HG03558 (cell line): ENCODE measurements at regions not wholly inside any gene's neighbourhood (a gene's known extent, or its start where the extent isn't known, plus 50 kb on each side); places are given as distances from the start of the nearest gene placed in this dataset.

ENCODE experiments used
- ATAC-seq: cut with Tn5 transposase; IDR thresholded peaks from one replicate; pipeline ENCODE4 v1.9.1; 2021; ENCODE audit warnings: moderate number of reproducible peaks; ENCODE audit not compliant: unreplicated experiment; ENCODE audit errors: extremely low read depth

DNA sequence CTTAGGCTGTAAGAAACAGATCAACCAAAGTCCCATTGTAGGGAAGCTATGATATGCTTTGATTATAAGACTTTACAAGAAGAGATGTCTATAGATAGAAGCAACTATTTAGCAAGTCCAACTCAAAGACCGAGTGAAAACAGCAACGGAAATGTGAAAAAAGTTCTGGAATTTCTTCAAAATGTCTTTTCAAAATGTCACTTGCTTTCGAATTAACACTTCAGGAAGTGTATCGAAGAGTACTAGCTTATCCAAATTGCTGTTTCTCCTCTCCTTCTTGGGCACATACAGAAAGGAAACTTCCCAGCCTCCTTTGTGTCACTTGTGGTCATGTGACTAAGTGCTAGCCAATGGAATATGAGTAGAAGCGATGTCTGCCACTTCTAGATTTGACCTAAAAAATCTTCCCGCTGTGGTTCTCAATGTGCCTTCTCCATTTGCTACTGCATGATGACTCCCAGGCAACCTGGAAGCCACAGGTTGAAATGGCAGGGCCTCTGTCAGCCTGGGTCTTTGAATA, 89.9 kb downstream of the TSEN15 start:
- ATAC-seq = no peak

DNA sequence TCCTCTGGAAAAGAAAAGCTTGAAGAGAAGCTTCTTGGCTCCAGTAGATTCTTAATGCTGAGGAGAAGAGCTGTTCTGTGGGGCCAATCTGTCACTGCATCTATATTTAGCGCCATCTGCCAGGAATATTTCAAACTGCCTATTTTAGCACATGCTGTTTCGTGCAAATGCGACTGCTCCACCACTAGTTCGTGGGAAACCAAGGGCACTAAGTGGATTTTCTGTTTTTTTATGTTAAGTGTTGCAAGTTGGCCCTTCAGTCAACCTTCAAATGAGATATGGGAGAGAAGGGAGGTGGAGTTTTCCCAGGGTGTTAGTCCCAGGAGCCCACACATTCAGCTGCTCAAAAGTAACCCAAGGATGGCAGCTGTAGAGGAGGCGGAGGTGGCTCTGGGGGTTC, 91.9 kb downstream of the TSEN15 start:
- ATAC-seq = no peak

DNA sequence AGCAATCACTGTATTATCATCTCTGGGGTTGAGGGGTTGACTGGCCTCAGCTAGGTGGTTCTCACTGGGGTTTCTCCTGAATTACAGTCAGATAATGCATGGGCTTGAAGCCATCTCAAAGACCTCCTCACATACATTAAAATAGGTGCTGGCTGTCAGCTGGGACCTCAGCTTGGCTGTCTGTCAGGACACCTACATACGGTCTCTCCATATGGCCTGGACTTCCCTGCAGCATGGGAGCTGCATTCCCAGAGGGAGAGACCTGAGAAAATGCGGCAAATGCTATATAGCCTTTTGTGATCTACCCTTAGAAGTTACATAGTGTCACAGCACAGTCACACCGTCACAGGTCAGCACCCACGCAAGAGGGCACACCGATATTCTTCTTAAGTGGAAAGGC, 93.6 kb downstream of the TSEN15 start:
- ATAC-seq = no peak

DNA sequence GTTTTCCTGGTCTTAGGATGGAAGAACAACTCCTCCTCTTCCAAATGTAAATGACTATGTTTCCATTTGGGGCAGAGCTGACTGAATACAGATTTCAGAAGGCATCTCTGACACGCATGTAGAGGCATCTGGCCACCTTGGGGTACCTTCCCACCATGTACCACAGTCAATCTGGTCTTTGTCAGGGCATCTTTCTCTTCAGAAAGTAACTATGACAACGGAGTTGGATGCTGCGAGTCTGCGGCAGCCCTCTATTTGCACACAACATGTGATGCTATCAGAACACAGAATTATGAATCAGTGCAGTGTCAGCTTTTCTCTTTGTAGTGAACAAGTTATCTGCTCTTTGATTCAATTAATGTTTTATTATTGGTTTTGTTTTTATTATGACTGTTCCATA, 94.7 kb downstream of the TSEN15 start:
- no peak for ATAC-seq

DNA sequence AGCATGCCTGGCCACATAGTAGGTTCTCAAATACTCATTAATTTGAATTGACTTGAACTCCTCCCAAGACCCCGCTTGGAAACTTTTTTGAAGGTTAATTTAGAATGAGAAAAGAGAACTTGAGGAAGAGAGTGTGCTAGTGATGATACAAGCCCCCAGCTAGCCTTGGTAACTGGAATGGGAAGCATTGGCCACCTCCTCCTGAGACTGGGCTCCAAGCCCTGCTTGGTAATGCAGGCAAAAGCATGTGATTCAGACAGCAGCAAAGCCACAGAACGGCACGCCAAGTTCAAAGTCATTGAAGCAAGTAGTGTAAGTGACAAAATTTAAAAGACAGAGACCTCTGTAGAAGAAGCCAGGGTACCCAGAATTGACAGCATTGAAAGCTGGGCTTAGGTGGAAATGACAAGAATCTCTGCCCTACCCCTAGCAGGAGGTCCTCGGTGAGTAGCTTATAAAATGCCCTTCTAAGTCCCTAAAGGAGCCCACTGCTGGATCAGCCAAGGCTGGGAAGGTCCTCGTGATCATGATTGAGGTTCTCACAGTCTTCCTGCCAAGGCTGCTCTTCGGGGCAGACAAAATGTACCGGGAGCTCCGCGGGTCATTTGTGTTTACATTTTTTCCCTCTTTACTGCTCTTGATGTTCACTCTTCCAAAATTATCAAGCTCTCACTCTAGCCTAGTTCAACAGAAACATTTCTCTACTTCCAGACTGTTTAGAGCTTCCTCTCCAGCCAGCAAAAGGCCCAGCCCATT, 99.4 kb downstream of the TSEN15 start:
- no peak for ATAC-seq

DNA sequence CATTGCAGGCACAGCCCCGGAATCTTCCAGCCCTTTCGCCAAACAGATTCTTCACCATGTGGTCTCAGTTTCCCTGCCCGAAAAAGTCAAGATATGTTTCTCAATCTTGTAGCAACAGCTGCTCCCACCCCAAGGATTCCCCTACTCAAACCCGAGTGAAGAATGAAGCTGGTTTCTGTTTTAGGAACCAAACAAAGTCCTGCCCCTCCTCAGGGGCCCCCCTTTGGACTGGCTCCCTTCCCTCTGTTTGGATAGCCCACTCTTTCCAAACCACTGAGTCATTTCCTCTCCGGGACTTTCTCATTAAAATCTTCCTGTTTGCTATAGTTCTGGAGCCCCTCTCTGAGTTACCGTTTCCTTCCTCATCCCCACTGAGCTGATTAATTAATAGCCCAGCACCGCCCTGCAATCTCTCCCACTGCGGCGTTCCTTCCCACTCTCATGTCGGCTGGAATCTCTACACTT, 100.9 kb downstream of the TSEN15 start:
- ATAC-seq = no peak

DNA sequence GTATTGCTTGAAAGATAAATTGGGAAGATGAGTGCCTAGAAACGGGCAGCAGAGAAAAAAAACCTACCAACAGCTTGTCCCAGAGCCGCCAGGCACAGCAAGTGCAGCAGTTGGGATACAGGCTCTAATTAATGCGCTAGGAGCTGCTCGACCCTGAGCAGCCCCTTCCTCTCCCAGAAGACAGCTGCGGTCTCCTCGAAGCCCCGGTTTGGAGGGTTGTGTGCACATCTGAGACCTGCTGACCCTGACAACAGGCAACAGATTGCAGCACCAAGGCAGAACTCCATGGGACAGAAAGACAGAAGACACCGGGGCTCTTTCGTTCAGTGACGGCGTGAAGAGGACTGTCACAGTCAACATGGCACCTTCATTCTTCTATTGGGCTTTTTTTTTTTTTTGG, 101.4 kb downstream of the TSEN15 start:
- ATAC-seq = no peak

DNA sequence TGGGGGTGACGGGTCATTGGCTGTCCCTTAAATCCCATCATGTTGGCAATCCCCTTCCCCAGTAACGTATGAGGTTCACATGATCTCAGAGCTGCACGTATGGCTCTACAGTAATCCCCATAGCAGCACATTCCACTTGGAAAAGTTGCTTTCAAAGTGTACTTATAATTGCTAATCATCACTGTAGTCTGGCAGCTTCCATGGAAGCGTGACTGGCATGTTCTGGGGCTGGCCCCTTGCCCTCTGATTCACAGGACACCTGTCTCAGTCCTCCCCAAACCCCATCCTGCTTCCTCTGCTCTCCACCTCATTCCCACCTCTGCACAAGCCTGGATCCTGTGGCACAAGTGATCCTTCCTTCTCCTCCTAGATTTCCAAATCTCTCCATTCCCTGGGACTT, 102.2 kb downstream of the TSEN15 start:
- ATAC-seq = no peak

DNA sequence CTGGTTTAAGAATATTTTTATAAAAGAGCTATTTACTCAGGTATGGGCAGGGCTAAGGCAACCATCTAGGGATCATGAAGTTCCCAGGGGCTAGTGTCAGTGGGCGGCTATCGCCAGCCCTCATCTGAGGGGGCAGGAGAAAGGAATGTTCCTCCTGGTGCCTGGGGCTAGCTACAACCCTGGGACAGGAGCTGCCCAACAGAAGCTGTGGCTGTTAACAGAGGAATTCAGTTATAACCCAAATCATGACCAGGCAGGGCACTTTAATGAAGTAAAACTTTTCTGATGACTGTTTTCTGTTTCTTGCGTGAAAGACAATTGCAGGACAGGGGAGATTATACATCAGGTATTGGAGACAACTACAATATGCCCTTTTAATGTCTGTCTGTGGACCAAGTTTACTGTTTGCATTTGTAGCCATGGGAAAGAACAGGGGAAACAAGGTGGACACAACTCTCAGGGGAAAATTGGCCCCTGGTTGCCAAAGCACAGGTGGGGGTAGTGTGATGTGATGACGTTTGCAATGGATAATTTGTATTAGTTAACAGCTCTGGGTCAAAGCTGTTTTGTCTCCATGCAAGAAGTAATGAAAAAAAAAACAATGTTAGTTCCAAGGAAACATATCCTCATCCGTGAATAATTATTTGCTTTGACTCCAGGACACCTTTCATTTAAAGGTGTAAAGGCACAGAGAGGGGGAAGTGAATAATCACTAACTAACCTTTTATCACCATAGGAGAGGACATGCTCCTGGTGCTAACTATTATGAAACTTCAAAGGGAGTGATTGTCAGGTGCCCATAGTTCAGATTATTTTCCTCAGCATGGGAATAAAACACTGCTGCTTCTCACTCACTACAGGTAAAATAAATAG, 105.2 kb downstream of the TSEN15 start:
- ATAC-seq = no peak

DNA sequence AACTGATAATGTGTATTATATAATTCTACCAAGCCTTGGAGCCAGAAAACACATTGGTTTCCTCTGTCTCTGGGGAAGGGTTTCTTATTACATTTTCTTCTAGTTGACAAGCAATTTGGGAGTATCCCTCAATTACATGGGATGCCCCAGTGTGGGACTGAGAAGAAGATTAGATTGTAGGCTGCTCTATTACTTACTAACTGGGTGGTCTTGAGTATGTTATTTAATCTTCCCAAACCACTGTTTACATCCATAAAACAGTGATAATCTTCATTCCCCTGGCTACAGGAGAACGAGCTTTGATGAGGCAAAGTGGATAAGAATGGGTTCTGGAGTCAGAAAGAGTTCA, 105.8 kb downstream of the TSEN15 start:
- no peak for ATAC-seq

DNA sequence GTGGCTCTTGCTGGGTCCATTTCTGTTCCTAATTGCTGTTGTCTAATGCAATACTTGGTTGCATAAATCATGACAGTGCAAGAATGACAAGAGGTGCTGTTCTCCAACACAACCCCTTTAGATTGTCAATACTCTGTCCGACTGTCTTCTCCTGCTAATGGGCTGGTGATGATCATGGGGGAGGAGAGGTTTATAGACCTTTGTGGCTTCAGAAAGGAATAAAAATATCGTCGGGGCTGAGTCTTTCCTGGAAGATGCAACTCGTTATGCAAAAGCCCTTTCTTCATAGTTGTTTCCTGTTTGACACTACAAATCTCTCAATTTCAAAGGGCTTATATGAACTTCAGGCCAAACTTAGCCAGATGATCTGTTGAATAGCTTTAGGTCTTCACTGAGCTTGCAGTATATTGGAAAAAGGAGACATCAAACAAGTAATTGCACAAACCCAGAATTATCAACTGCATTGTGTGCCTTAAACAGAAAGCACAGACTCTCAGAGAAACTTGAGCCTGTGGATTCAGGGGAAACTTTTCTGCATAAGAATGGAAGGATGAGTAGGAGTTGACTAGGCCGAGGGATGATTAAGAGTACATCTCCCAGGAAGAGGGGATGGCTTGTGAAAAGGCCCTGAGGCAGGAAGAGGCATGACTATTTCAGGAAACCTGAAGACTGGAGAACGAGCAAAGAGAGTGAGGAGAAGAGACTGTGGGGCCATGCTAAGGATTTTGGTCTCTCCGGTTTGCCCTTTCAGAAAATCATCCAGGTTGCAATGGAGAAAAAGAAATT, 107.6 kb downstream of the TSEN15 start:
- ATAC-seq = no peak

DNA sequence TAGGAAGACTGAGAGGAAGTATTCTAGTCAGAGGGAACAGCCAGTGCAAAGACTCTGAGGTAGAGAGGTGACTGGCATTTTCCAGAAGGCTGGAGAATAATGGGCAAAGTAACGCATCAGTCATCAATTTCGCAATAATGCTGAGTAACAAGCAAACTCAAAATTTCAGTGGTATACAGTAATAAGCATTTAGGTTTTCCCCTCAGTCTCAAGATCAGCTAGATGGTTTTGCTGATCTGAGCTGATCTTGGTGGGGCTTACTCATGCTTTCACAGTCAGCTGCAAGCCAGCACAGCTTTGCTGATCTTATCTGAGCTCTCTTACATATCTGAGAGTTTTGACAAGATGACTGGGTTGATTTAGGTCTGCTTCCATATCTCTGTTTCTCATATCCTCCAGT, 108.7 kb downstream of the TSEN15 start:
- ATAC-seq = no peak

DNA sequence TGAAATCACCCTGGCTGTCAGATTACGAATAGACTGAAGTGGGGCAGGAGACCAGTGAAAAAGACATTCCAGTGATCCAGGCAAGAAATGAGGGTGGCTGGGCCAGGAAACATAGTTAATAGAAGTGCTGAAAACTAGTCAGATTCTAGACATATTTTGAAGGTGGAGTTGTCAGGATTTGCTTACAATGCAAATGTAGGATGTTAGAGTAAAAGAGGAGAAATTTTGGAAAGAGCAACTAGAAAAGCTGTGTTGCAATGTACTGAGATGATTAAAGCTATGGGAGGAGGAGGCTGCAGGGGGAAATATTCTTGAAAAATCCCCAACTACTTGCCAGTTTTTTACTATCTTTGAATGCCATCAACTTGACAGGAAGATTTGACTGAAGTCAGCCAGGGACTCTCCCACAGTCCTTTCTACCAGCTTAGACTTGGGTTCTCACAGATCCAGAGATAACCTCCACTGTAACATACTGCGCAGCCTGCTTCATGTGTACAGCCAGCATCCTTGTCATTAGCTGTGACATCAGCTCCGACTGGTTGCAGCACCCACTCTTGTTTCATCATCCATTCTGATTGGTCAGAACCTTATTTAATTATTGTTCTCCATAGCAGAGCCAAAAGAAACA, 109.7 kb downstream of the TSEN15 start:
- ATAC-seq = no peak

DNA sequence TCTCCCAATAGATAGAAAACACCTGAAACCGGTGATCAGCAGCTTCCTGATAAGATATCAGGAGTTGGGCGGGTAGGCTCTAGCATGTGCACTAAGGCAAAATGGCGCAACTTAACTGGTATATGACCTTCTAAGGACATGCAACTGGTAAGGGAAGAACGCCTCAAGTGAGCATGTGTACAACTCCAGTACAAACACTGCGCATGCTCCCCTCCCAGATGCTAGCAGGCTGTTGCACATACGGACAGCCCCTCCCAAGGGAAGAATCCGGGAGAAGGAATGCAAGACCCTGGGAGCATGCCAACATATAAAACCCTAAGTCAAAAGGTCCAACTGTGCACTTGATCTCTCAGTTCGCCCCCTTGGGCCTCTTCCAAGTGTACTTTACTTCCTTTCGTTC, 110.8 kb downstream of the TSEN15 start:
- ATAC-seq = no peak

DNA sequence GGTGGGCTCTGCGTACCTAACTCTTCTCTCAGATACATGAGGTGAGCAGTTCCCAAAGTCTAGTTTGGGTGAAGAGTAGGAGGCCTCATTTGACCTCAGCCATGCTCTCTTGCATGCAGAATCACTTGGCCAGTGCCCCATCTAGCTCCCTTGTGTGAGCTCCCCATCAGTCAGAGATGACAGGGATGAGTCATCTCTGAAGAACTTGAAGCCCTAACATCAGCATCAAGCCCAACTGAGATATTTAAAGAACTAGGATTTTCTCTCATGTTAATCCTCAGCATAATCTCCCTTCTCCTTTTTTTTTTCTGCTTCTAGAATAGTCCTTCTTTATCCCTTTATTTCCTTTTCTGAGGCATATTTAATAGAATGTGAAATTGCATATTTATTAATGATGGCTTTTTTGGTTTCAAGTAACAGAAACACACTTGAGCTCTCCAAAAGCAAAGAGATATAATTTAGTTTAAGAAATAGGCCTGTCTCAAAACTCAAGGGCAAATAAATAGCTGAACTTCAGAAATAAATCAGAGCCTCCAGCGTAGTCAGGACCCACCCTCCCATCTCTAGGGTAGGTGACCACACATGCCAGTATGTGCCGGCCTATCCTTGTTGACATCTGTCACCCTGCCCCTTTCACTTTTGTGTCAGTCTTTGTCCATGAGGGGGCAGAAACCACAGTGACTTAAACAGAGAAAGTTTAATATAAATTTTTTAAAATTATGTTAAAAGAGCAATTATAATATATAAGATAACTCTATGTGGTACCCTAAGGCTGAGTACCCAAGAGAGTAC, 112.3 kb downstream of the TSEN15 start:
- peak; percentile 79 for ATAC-seq

DNA sequence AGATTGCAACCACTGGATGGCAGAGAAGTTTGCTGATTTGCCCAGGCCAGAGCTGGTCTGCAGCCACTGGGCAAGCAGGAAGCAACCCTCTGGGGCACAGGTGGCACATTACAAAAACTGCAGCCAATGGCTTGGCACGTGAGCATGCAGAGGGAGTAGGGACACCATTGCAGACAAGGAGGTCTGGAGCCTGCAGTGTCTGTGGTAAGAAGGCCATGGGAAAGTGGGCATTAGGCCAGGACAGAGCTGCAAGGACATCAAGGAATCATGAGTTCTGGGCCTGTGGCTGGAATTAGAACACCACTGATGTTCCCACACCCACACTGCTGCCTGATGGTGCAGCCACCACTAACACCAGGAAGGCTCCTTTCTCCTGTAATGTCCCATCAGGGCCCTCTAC, 113.0 kb downstream of the TSEN15 start:
- no peak for ATAC-seq

DNA sequence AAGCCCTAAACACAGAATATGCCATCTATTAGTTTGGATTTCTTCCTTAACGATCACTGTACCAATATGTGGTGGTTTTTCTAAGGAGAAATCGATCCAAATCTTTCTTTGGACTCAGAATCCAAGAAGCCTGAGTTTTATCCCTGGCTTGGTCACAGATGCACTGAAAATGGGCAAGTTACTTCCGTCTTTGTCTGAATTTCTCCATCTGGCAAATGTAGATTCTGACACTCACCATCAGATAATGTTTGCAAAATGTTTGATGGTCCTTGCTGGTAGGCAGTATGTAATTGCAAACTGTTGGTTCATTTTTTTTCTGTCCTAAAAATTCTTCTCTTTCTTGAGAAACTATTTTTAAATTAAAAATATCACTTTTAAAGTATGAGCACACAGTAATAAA, 115.0 kb downstream of the TSEN15 start:
- no peak for ATAC-seq

DNA sequence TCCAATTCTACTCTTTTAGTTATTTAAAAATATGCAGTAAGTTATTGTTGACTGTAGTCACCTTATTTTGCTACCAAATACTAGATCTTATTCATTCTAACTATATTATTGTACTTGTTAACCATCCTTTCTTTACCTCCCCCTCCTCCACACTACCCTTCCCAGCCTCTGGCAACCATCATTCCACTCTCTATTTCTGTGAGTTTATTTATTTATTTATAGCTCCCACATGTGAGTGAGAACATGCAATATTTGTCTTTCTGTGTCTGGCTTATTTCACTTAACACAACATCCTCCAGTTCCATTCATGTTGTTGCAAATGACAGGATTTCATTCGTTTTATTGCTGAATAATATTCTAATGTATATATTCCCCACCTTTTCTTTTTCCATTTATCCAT, 115.8 kb downstream of the TSEN15 start:
- ATAC-seq = no peak

DNA sequence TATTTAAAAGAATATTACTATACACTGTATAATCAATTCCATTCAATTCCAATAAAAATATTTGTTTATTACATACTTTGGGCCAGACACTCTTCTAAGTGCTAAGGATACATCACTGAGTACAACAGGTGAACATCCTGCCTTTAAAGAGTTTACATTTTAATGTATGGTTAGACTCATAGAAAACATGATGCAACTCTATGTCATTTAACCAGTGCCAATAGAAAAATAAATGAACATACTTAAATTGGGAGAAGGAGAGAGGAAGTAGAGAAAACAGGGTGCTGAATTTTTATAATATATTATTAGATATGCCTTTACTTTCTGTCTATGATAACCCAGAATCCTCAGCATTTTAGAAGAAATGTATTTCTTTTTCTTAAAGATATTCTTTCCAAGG, 119.2 kb downstream of the TSEN15 start:
- no peak for ATAC-seq
